ENCODE measurements at regions not wholly inside any gene's neighbourhood (a gene's known extent, or its start where the extent isn't known, plus 50 kb on each side); places are given as distances from the start of the nearest gene placed in this dataset.

GRCh38 chr2:120630031-120630701 lies 105.5 kb upstream of the GLI2 start (continued):
- no peak for TF ChIP-seq ZNF462 (CRISPR knock-in tag; IDR thresholded peaks at IDR 0.05)
- no peak for TF ChIP-seq EZH2 (IDR thresholded peaks at IDR 0.05; ENCODE audit: low read depth, unreplicated experiment)
- TF ChIP-seq POLR2AphosphoS5 (IDR thresholded peaks at IDR 0.05; ENCODE audit: low read depth) = no peak
- TF ChIP-seq ETS1 (IDR thresholded peaks at IDR 0.05) = no peak

- Histone ChIP-seq H3F3A (replicated peaks; ENCODE audit: low read depth) (no peaks in the 10 kb centered on the region), H4K20me1 (replicated peaks; ENCODE audit: insufficient read depth) (no peaks in the 10 kb centered on the region), H3K9me2 (ENCODE audit: insufficient read depth) (no peaks in the 10 kb centered on the region), H3K79me2 (replicated peaks; ENCODE audit: insufficient read depth) (no peaks in the 10 kb centered on the region), H3K4me1 (ENCODE audit: insufficient read depth) (no peaks in the 10 kb centered on the region), H3K27ac (ENCODE audit: low read depth) (no peak overlapping the region), H2AFZ (no peak overlapping the region), H3K27me3 (ENCODE audit: insufficient read depth) (no peaks in the 10 kb centered on the region), H3K4me3 (no peak overlapping the region), H3K4me2 (no peak overlapping the region), H3K36me3 (ENCODE audit: insufficient read depth) (no peaks in the 10 kb centered on the region)
- Mint-ChIP-seq H3K27ac (no peak overlapping the region), H3K27me3 (ENCODE audit: insufficient read depth, low read depth, poor library complexity) (peaks cover 1% of the 10 kb centered on the region), H3K36me3 (ENCODE audit: low read depth) (no peaks in the 10 kb centered on the region), H3K4me3 (no peak overlapping the region), H3K4me1 (peaks cover 7% of the 10 kb centered on the region; the same call in 2 of the 3 replicates), H3K9me3 (no peaks in the 10 kb centered on the region)
- ATAC-seq = no peak
- no peak for DNase-seq (ENCODE audit: low spot score)
- no peak for TF ChIP-seq EZH2phosphoT487 (IDR thresholded peaks at IDR 0.05; ENCODE audit: unreplicated experiment)
- no peak for TF ChIP-seq CREB1 (CRISPR knock-in tag; IDR thresholded peaks at IDR 0.05; ENCODE audit: low read depth)
- TF ChIP-seq ETS1 (IDR thresholded peaks at IDR 0.05) = no peak
- TF ChIP-seq REST (IDR thresholded peaks at IDR 0.05; ENCODE audit: unreplicated experiment) = no peak
- no peak for TF ChIP-seq STAT1 (IDR thresholded peaks at IDR 0.05; ENCODE audit: unreplicated experiment)
- TF ChIP-seq JUNB (IDR thresholded peaks at IDR 0.05; ENCODE audit: unreplicated experiment) = no peak
These were observed 104.4 kb upstream of the GLI2 start for GRCh38 chr2:120631236-120631635.
